CD4-positive, alpha-beta memory T cell (primary cell): ENCODE measurements at regions not wholly inside any gene's neighbourhood (a gene's known extent, or its start where the extent isn't known, plus 50 kb on each side); places are given as distances from the start of the nearest gene placed in this dataset.
A peak's percentile ranks its signal among the peaks of the same experiment; 100 is the strongest.
"Not testable (repeated sequence)": the region's sequence is repeated elsewhere in the genome, so short reads cannot be mapped to it uniquely, and the experiment has no call there.

ENCODE experiments used
- CTCF ChIA-PET: fragments of 350-600 bp; sonication (Branson Sonifier 250); formaldehyde crosslinking; loops from one replicate; lab custom pipeline; 2021; ENCODE audit warnings: inconsistent platforms; ENCODE audit not compliant: partially characterized antibody; lab: Charles Lee
- POLR2A ChIA-PET: fragments of 350-600 bp; sonication (Branson Sonifier 250); formaldehyde crosslinking; loops from one replicate; lab custom pipeline; 2021; ENCODE audit not compliant: partially characterized antibody; lab: Charles Lee
- DNase-seq, 5 donors: peaks; one replicate each; pipeline versions ENCODE4 v3.0.0 to v3.0.0-alpha.2; 2020 to 2022; ENCODE audit warnings: mixed read lengths in 1 of 5
- H3K27ac ChIP-seq: one replicate; pipeline ENCODE4 v1.7.0; 2013; ENCODE audit warnings: low read depth, low read length
- H3K27me3 ChIP-seq: 2 replicates; pipeline ENCODE4 v1.7.0; 2013; ENCODE audit warnings: mild to moderate bottlenecking, low read length, moderate library complexity; ENCODE audit not compliant: insufficient read depth
- H3K36me3 ChIP-seq: 2 replicates; pipeline ENCODE4 v1.7.0; 2013; ENCODE audit warnings: mild to moderate bottlenecking, low read length, moderate library complexity; ENCODE audit not compliant: insufficient read depth
- H3K4me1 ChIP-seq: 2 replicates; pipeline ENCODE4 v1.7.0; 2013; ENCODE audit warnings: mild to moderate bottlenecking, low read length, moderate library complexity; ENCODE audit not compliant: insufficient read depth
- H3K4me3 ChIP-seq, 2 donors: one replicate each; pipeline ENCODE4 v1.7.0; 2013; ENCODE audit warnings: low read length in 2 of 2, mild to moderate bottlenecking in 1 of 2
- H3K9me3 ChIP-seq, 2 donors: one replicate each; pipeline ENCODE4 v1.7.0; 2013; ENCODE audit warnings: low read length in 2 of 2, control low read depth in 1 of 2; ENCODE audit not compliant: control insufficient read depth in 1 of 2
- H3K27ac Mint-ChIP-seq, 7 donors: one replicate each; pipeline ENCODE4 v1.8.0; 2020 to 2021; ENCODE audit warnings: mixed read lengths in 7 of 7, mild to moderate bottlenecking in 6 of 7, inconsistent platforms in 3 of 7, moderate library complexity in 3 of 7
- H3K27me3 Mint-ChIP-seq, 2 donors: one replicate each; pipeline ENCODE4 v1.8.0; 2020 to 2021; ENCODE audit warnings: mixed read lengths in 2 of 2
- H3K36me3 Mint-ChIP-seq, 2 donors: one replicate each; pipeline ENCODE4 v1.8.0; 2020 to 2021; ENCODE audit warnings: mixed read lengths in 2 of 2, inconsistent platforms in 1 of 2, mild to moderate bottlenecking in 1 of 2
- H3K4me1 Mint-ChIP-seq, 4 donors: one replicate each; pipeline ENCODE4 v1.8.0; 2020 to 2021; ENCODE audit warnings: mixed read lengths in 4 of 4, mild to moderate bottlenecking in 1 of 4
- H3K4me3 Mint-ChIP-seq, 8 donors: one replicate each; pipeline ENCODE4 v1.8.0; 2020 to 2021; ENCODE audit warnings: mixed read lengths in 8 of 8, mild to moderate bottlenecking in 7 of 8, moderate library complexity in 6 of 8, inconsistent platforms in 3 of 8
- H3K9me3 Mint-ChIP-seq, 8 donors: one replicate each; pipeline ENCODE4 v1.8.0; 2020 to 2021; ENCODE audit warnings: mixed read lengths in 8 of 8, mild to moderate bottlenecking in 5 of 8, inconsistent platforms in 3 of 8, moderate library complexity in 1 of 8
- intact Hi-C: fragments of 100-400 bp; cut with micrococcal nuclease; formaldehyde crosslinking; loops from one replicate; pipeline ENCODE4 v1.15.1; 2023

DNA sequence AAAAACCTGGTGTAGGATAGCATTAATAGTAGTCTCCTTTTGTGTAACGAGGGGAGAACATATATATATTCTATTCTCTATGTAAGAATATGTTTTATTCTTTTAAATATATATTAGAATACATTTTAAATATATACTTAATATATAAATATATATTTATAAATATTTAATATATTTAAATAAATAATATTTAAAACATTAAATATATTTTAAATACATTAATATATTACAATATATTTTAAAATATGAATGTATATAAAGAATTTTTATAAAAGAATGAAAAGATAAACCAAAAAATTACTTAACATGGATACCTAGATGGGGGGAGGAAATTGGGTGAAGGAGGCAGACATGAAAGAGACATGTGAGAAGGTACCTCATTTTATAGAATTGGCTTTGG lies 53.0 kb upstream of the ZNF831 start:
- H3K27ac ChIP-seq, result no peak overlapping the region
- peaks cover 0 to 3% of the 10 kb centered on the region in 2 donors for H3K36me3 Mint-ChIP-seq
- intact Hi-C loops, result no loop called here

DNA sequence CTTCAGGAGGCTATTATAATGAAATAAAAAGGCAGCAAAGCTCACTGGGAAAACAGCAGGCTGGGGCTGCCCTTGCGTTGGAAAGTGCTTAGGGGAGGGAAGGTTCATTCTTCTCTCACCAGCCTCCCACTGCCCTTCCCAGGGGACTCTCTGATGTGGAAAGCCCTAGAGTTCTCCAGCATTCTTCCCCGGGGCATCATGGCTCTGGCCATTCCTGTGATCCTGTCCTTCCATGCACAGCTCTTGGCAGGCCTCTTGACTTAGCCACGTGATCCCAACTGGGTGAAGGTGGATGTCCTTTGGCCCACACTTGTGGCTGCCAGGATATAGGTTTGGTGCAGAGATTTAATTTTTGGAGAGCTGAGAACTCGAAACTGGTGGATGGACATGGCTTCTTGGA lies 58.0 kb upstream of the ZNF831 start:
- Histone ChIP-seq H3K27me3 (no peaks in the 10 kb centered on the region), H3K4me3 (no peak overlapping the region), H3K36me3 (no peaks in the 10 kb centered on the region), H3K27ac (no peak overlapping the region), H3K9me3 (no peaks in the 10 kb centered on the region), H3K4me1 (peaks cover 12% of the 10 kb centered on the region)
- Mint-ChIP-seq H3K4me1 (peaks cover 11 to 23% (median 18%) of the 10 kb centered on the region in 4 donors), H3K9me3 (no peaks in the 10 kb centered on the region), H3K4me3 (no peak overlapping the region), H3K27me3 (peaks cover 0 to 2% of the 10 kb centered on the region in 2 donors), H3K36me3 (no peaks in the 10 kb centered on the region), H3K27ac (no peak overlapping the region)
- intact Hi-C loops, result no loop called here
- DNase-seq, result no peak
- POLR2A ChIA-PET, result interaction anchor here (1.9 kb wide), 1 partner anchor 16 kb away, joined by 6 read pairs; no protein-coding TSS in a partner anchor
- CTCF ChIA-PET, result interaction anchor here (1.5 to 2.3 kb wide), 4 partner anchors 16 to 116 kb away, joined by 4 to 9 read pairs (median 6); no protein-coding TSS in a partner anchor

More for the DNA sequence above, 53.0 kb upstream of the ZNF831 start:
- Histone ChIP-seq H3K4me1 (no peaks in the 10 kb centered on the region), H3K9me3 (no peaks in the 10 kb centered on the region), H3K27me3 (no peaks in the 10 kb centered on the region), H3K4me3 (no peak overlapping the region), H3K36me3 (no peaks in the 10 kb centered on the region)
- H3K27ac Mint-ChIP-seq, result no peak overlapping the region
- H3K4me3 Mint-ChIP-seq, result no peak overlapping the region
- no peaks in the 10 kb centered on the region for H3K9me3 Mint-ChIP-seq
- CTCF ChIA-PET, result interaction anchor here (0.6 to 2.5 kb wide), 5 partner anchors 12 to 97 kb away, joined by 3 to 14 read pairs (median 6); no protein-coding TSS in a partner anchor
- DNase-seq, result no peak
- POLR2A ChIA-PET, result interaction anchor here (0.7 to 1.2 kb wide), 4 partner anchors 10 to 129 kb away, joined by 3 to 6 read pairs (median 3); no protein-coding TSS in a partner anchor
- no peaks in the 10 kb centered on the region for H3K27me3 Mint-ChIP-seq
- H3K4me1 Mint-ChIP-seq, result peaks cover 0 to 3% (median 0%) of the 10 kb centered on the region in 4 donors

- Mint-ChIP-seq H3K27ac (peak overlapping the region in 1 of 7 donors; percentile 2), H3K9me3 (no peaks in the 10 kb centered on the region), H3K4me1 (peaks cover 11 to 23% (median 18%) of the 10 kb centered on the region in 4 donors), H3K27me3 (peaks cover 0 to 2% of the 10 kb centered on the region in 2 donors), H3K4me3 (no peak overlapping the region), H3K36me3 (no peaks in the 10 kb centered on the region)
- intact Hi-C loops, result no loop called here
- H3K4me1 ChIP-seq, result peaks cover 12% of the 10 kb centered on the region
- H3K27me3 ChIP-seq, result no peaks in the 10 kb centered on the region
- no peak overlapping the region for H3K27ac ChIP-seq
- ChIA-PET POLR2A (interaction anchor here (0.9 to 1.9 kb wide), 2 partner anchors 16 to 18 kb away, joined by 5 to 6 read pairs; no protein-coding TSS in a partner anchor), CTCF (interaction anchor here (0.8 to 2.5 kb wide), 5 partner anchors 16 to 117 kb away, joined by 3 to 10 read pairs (median 5); no protein-coding TSS in a partner anchor)
- DNase-seq, result no peak
- no peaks in the 10 kb centered on the region for H3K36me3 ChIP-seq
- no peaks in the 10 kb centered on the region for H3K9me3 ChIP-seq
- no peak overlapping the region for H3K4me3 ChIP-seq
These were observed 58.8 kb upstream of the ZNF831 start for GRCh38 chr20:59104831-59105230.

DNA sequence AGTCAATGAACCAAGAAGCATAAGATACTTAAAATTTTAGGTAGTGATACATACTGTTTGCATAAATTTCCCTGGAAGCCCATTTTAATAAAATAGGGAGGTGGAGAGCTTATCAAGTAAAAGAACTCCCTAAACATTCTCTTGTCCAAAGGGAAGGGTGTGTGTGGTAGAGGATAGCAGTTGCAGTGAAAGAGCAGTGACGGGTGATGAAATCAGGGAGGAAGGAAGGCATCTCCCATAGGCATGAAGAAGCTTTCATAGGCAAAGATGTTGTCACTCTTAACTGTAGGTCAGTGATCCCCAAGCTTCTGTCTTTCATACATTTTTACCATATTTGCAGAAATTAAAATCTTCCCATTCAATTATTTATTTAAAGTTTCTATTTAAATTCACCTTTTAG lies 60.0 kb upstream of the ZNF831 start:
- no peak overlapping the region for H3K4me3 Mint-ChIP-seq
- H3K36me3 Mint-ChIP-seq, result no peaks in the 10 kb centered on the region
- Histone ChIP-seq H3K9me3 (no peaks in the 10 kb centered on the region), H3K4me1 (peaks cover 12% of the 10 kb centered on the region), H3K27me3 (no peaks in the 10 kb centered on the region), H3K27ac (no peak overlapping the region), H3K4me3 (no peak overlapping the region), H3K36me3 (no peaks in the 10 kb centered on the region)
- intact Hi-C loops, result no loop called here
- peaks cover 11 to 23% (median 19%) of the 10 kb centered on the region in 4 donors for H3K4me1 Mint-ChIP-seq
- H3K27ac Mint-ChIP-seq, result peak overlapping the region in 1 of 7 donors; percentile 6
- ChIA-PET CTCF (interaction anchor here (2.5 to 2.7 kb wide), 2 partner anchors 12 to 103 kb away, joined by 10 to 11 read pairs; no protein-coding TSS in a partner anchor), POLR2A (interaction anchor here (1.0 to 3.7 kb wide), 3 partner anchors 17 to 43 kb away, joined by 3 to 15 read pairs (median 4); no protein-coding TSS in a partner anchor)
- peaks cover 0 to 2% of the 10 kb centered on the region in 2 donors for H3K27me3 Mint-ChIP-seq
- H3K9me3 Mint-ChIP-seq, result no peaks in the 10 kb centered on the region
- no peak for DNase-seq

DNA sequence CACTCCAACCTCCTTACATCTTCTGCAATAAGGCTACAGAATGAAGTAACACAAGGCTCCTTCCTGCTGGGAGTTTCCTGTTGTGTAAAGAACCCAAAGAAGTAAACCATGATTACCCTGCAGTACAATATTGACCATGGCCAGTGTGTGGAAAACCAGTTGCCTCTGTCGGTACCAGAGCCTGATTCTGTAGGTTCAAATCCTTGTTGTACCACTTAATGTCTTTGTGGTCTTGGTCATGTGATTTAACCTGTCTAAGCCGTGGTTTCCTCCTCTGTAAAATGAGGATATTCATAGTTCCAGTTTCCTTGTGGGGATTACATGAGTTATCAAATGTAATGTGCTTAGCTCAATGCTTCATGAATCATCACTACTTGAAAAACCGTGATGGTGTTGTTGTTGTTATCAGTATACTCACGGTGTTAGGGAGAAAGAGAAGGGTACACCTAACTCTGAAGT lies 60.3 kb upstream of the PRELID3B start:
- CTCF ChIA-PET, result interaction anchor here (1.4 to 2.7 kb wide), 5 partner anchors 11 to 105 kb away, joined by 3 to 11 read pairs (median 9); no protein-coding TSS in a partner anchor
- Histone ChIP-seq H3K4me3 (no peak overlapping the region), H3K27me3 (no peaks in the 10 kb centered on the region), H3K27ac (no peak overlapping the region), H3K36me3 (no peaks in the 10 kb centered on the region), H3K9me3 (no peaks in the 10 kb centered on the region), H3K4me1 (peaks cover 12% of the 10 kb centered on the region)
- no peaks in the 10 kb centered on the region for H3K36me3 Mint-ChIP-seq
- H3K27ac Mint-ChIP-seq, result peak overlapping the region in 5 of 7 donors; percentile 1 to 29 (median 25)
- peaks cover 0 to 2% of the 10 kb centered on the region in 2 donors for H3K27me3 Mint-ChIP-seq
- H3K4me3 Mint-ChIP-seq, result peak overlapping the region in 1 of 8 donors; percentile 25
- intact Hi-C loops, result no loop called here
- H3K9me3 Mint-ChIP-seq, result no peaks in the 10 kb centered on the region
- POLR2A ChIA-PET, result interaction anchor here (0.6 to 3.7 kb wide), 5 partner anchors 18 to 64 kb away, joined by 3 to 15 read pairs (median 3); no protein-coding TSS in a partner anchor
- no peak for DNase-seq
- H3K4me1 Mint-ChIP-seq, result peaks cover 11 to 26% (median 20%) of the 10 kb centered on the region in 4 donors

- H3K27ac Mint-ChIP-seq, result no peak overlapping the region
- no peak overlapping the region for H3K4me3 Mint-ChIP-seq
- H3K9me3 ChIP-seq, result no peaks in the 10 kb centered on the region
- no peaks in the 10 kb centered on the region for H3K36me3 ChIP-seq
- DNase-seq, result no peak
- no peaks in the 10 kb centered on the region for H3K9me3 Mint-ChIP-seq
- CTCF ChIA-PET, result interaction anchor here (0.6 to 2.7 kb wide), 6 partner anchors 10 to 106 kb away, joined by 3 to 11 read pairs (median 5); no protein-coding TSS in a partner anchor
- H3K4me3 ChIP-seq, result no peak overlapping the region
- peaks cover 0 to 2% of the 10 kb centered on the region in 2 donors for H3K27me3 Mint-ChIP-seq
- intact Hi-C loops, result no loop called here
- no peaks in the 10 kb centered on the region for H3K36me3 Mint-ChIP-seq
- H3K27ac ChIP-seq, result no peak overlapping the region
- H3K27me3 ChIP-seq, result no peaks in the 10 kb centered on the region
- H3K4me1 Mint-ChIP-seq, result peaks cover 11 to 26% (median 20%) of the 10 kb centered on the region in 4 donors
- POLR2A ChIA-PET, result interaction anchor here (3.7 kb wide), 1 partner anchor 21 kb away, joined by 15 read pairs; no protein-coding TSS in a partner anchor
- H3K4me1 ChIP-seq, result peaks cover 12% of the 10 kb centered on the region
These were observed 59.4 kb upstream of the PRELID3B start for GRCh38 chr20:59101961-59102360.

DNA sequence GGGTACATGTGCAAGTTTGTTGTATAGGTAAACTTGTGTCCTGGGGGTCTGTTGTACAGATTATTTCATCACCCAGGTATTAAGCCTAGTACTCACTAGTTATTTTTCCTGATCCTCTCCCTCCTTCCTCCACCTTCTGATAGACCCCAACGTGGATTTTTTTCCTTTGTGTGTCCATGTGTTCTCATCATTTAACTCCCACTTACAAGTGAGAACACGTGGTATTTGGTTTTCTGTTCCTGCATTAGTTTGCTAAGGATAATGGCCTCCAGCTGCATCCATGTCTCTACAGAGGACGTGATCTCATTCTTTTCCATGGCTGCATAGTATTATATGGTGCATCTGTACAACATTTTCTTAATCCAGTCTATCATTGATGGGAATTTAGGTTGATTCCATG lies 57.3 kb upstream of the PRELID3B start:
- H3K27me3 Mint-ChIP-seq, H3K36me3 ChIP-seq, H3K9me3 Mint-ChIP-seq, DNase-seq, H3K27ac Mint-ChIP-seq, H3K4me3 Mint-ChIP-seq, H3K36me3 Mint-ChIP-seq, intact Hi-C loops, H3K27ac ChIP-seq, H3K27me3 ChIP-seq, POLR2A ChIA-PET, H3K4me3 ChIP-seq, H3K9me3 ChIP-seq: not testable (repeated sequence)
- H3K4me1 ChIP-seq, result peaks cover 12% of the 10 kb centered on the region
- CTCF ChIA-PET, result interaction anchor here (1.2 to 9.4 kb wide), 2 partner anchors 47 to 107 kb away, joined by 4 to 122 read pairs; no protein-coding TSS in a partner anchor
- peaks cover 18 to 26% (median 21%) of the 10 kb centered on the region in 4 donors for H3K4me1 Mint-ChIP-seq
